Fibroblast of the aortic adventitia (primary cell): ENCODE measurements at regions not wholly inside any gene's neighbourhood (a gene's known extent, or its start where the extent isn't known, plus 50 kb on each side); places are given as distances from the start of the nearest gene placed in this dataset.

Experiments used
- DNase-seq: peaks from one replicate; pipeline ENCODE4 v3.0.0-alpha.2; 2010; ENCODE audit warnings: low read depth
- H3K4me3 ChIP-seq: 2 replicates; pipeline ENCODE4 v1.5.1; 2011; ENCODE audit warnings: low read depth, mild to moderate bottlenecking, control low read depth, low read length, moderate library complexity
- TF ChIP-seq, protein P1 (sequence below): IDR thresholded peaks from 2 replicates; pipeline ENCODE4 v1.5.1; 2011; ENCODE audit warnings: mild to moderate bottlenecking, low read length, control low read depth, inconsistent platforms; ENCODE audit not compliant: insufficient read depth

GRCh38 chr1:91176250-91176649, 154.4 kb upstream of the ZNF644 start:
- TF ChIP-seq, protein P1, sequence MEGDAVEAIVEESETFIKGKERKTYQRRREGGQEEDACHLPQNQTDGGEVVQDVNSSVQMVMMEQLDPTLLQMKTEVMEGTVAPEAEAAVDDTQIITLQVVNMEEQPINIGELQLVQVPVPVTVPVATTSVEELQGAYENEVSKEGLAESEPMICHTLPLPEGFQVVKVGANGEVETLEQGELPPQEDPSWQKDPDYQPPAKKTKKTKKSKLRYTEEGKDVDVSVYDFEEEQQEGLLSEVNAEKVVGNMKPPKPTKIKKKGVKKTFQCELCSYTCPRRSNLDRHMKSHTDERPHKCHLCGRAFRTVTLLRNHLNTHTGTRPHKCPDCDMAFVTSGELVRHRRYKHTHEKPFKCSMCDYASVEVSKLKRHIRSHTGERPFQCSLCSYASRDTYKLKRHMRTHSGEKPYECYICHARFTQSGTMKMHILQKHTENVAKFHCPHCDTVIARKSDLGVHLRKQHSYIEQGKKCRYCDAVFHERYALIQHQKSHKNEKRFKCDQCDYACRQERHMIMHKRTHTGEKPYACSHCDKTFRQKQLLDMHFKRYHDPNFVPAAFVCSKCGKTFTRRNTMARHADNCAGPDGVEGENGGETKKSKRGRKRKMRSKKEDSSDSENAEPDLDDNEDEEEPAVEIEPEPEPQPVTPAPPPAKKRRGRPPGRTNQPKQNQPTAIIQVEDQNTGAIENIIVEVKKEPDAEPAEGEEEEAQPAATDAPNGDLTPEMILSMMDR, result no peak
- no peak overlapping the region for H3K4me3 ChIP-seq
- DNase-seq, result no peak

DNA sequence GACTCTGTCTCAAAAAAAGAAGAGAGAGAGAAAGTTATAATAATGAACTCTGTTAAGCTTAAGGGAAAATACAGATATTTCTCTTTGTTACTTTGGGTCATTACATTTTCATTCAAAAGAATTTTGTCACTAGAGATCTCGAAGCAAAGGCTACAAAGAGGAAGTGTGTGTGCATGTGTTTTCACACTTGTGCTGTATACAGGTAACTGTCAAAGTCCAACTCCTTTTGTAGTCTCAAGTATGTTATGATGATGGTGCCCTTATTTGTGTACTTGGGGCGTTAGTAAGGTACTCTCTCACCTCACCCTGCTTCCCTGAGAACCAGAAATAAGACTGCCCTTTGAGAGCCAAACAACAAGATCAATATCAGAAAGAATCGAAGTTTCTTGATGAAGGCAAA, 152.9 kb upstream of the ZNF644 start:
- no peak overlapping the region for H3K4me3 ChIP-seq
- DNase-seq, result no peak
- TF ChIP-seq, protein P1, result no peak

GRCh38 chr1:91173346-91173890, 151.6 kb upstream of the ZNF644 start:
- DNase-seq, result peak; percentile 35
- H3K4me3 ChIP-seq, result no peak overlapping the region
- TF ChIP-seq, protein P1, result no peak

GRCh38 chr1:91172541-91172940, 150.7 kb upstream of the ZNF644 start:
- no peak for DNase-seq
- TF ChIP-seq, protein P1, result no peak
- H3K4me3 ChIP-seq, result no peak overlapping the region

DNA sequence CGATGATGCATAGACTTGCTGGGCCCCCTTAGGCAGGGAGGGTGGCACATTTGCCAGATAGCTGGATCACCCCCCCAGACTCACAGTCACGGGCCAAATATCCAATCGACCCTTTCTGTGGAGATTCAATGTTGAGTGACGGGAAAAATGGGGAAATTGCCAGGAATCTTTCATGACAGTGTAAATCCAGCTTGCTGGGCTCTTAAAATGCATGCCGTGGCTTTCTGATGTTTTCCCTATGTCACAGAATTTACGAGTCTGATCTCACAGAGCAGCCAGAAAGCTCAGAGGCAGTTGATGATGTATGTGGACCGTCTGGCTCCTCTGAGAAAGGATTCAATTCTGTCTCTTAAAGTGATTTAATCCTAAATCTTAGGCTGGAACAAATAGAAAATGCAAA, 150.1 kb upstream of the ZNF644 start:
- DNase-seq, result peak; percentile 13
- TF ChIP-seq, protein P1, result no peak
- no peak overlapping the region for H3K4me3 ChIP-seq

GRCh38 chr1:91170571-91170970, 148.7 kb upstream of the ZNF644 start:
- DNase-seq, result no peak
- TF ChIP-seq, protein P1, result no peak
- H3K4me3 ChIP-seq, result no peak overlapping the region

DNA sequence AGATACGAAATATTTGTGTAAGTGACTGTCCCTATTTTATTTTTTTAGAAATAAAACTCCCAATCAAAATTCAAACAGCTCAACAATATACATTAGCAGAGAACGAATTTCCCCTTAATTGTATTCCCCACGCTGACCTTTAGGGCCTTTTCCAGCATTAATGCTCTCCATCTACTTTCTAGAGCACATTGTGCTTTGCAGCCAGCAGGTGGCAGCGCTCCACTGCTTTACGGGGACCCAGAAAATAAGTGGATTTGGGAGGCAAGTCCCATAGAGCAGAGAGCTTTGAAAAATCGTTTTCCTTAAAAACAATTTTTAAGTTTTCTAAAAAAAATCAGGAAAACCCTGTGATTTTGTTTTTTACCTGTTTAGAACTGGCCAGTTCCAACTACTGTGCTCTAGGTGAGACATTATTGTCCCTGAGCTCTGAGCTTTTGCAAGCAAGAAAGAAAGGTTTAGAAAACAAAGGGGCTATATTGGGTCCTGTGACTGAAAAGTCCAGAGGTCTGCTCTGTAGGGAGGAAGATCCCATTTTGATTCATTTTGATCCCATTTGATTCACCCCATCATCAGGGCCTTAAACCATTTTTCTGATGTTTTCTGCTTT, 144.4 kb upstream of the ZNF644 start:
- peak; percentile 67 for DNase-seq
- TF ChIP-seq, protein P1, result peak; percentile 89
- no peak overlapping the region for H3K4me3 ChIP-seq
